ENCODE measurements at regions not wholly inside any gene's neighbourhood (a gene's known extent, or its start where the extent isn't known, plus 50 kb on each side); places are given as distances from the start of the nearest gene placed in this dataset.

DNA sequence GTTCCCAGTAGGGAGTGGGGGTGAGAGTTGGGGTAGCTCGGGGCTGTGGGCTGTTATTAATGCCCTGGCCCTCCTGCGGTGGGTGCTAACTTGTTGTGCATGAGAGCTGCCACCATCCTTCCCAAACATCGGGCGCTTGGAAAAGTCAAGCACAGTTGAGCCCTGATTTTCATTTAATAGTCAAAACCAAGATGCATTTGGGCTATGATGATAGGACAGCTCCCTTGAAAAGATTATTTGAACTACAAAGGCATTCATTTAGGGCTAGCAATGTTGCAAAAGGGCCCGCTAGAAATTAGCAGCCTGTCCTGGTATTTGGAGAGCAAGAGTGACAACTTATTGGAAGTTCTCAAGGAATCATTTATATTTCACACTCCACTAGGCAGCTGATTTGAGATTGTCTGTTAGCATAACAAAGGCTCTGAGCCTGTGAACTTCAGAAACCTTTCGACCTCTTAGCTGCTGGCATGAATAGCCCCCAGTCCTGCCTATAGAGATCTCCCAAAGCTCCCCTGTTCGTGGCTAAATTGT, 128.2 kb upstream of the TMEM161B start:
- DNase-seq (ENCODE audit: low read depth in 2 of 2) = no peak

DNA sequence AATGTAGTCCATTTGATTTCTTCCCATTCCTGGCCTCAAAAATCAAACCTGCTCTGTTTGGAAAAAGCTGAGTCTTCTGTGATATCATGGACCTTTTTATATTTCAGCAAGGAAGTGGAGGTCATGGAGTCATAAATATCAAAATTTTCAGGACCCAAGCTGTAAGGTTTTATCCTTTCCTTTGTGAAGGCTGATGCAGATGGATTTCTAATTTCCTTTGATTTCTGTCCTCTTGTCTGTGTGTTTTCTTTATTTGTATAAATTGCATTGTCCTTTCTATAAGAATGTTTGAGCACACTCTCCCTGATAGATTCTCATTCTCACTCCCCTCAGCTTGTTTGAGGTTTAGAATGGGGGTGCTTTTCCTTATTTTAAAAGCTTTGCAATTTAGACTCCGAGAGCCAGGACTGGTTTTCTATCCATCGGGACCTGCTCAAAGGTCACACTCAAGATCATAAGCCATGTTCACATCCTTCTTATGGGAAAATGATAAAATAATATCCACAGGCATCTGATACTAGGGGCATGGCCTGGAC, 127.4 kb upstream of the TMEM161B start:
- DNase-seq (ENCODE audit: low read depth in 2 of 2) = no peak

DNA sequence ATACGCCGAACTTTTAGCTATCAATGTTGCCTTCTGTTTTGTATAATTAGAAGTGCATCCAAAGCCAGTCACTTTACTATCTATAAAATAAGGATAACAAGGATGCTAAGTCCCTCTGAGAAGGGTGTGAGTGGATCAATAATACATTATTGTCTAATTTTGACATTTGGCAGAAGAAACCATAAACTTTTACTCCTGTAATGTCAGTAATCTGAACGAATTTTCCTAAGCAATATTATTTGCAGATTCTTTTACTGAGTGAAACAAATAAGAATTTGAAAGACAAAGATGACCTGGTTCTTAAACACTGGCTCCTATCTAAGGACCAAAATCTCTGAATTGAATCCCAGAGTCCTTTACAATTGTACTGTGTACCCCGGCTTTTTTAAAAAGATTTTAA, 126.6 kb upstream of the TMEM161B start:
- DNase-seq (ENCODE audit: low read depth in 2 of 2) = no peak

DNA sequence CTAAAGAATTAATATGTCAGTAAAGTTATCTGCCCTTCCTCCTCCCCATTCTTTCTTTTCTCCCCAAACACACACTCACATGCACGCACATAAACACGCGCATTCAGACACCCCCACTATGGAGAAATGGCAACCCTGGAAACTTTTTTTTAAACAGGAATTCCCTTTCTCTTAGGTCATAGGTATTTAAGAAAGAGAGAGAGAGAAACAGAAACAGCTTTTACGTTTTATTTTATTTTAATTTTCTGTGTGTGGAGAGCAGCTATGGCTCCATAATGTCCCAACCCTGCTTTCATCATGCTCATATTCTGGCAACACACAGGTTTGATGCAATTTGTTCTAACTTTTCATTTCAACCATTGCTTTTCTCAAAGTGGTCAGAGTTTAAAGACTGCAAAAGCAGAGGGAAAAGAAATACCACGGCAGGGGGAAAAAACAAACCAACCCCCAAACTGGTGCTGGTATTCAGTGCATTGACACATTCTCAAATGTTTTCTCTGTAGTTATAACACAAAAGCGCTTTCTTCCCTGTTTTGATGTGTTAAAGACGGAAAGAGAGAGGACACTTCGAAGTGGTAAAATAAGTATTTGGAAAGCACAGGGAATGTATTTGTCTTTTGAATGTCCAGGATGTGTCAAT, 126.0 kb upstream of the TMEM161B start:
- no peak for DNase-seq (ENCODE audit: low read depth in 2 of 2)

DNA sequence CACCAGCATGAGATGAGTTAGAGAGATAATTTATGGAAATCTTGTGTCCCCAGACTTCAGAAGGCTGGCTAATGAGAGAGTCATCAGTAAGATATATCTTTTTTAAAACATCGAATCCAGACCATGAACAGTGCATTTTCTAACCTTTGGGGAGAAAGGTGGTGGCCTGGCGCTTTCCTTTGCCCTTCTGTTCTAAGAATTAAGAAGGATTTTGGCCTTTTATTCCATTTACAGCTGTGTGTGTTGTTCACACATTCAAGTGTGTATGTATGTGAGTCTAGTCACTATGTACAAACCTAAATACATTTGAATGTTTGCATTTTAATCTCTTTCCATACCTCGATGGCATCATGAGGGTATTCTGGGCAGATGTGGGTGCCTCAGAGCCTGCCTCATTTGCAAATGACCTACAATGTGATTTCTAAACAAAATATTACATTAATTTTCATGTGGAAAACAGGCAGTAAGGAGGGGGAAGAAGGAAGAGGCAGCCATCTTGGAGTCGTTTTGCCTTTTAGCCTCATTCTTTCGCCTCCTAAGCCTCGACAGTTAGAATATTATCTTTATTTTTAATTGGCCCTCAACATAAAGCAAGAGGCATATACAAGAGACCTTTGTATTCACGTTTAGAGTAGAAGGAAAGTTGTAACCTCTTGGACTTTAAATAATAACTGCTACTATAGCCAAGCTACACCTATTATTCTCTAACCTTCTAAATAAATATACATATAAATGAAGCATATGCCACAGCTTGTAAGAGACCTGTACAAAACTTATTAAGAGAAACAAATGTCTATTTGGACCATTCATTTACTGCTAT, 125.3 kb upstream of the TMEM161B start:
- DNase-seq (ENCODE audit: low read depth in 2 of 2) = no peak

DNA sequence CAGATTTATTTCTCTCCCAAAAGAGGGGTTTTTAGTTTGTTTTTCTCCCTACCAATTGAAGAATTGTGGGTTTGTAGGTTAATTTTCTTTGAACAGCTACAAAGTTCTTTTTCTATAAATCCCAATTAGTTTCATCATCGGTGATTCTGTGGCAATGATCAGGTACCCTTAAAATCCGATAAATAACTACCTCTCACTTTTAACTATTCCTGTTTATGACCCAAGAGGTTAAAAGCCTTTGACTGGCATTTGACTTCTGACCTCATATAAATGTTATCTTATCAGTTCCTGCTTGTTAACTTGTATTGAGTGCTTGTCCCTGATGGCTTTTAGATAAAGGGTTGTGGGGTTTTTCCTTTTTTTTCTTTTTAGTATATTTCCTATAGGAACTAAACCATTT, 124.4 kb upstream of the TMEM161B start:
- no peak for DNase-seq (ENCODE audit: low read depth in 2 of 2)

DNA sequence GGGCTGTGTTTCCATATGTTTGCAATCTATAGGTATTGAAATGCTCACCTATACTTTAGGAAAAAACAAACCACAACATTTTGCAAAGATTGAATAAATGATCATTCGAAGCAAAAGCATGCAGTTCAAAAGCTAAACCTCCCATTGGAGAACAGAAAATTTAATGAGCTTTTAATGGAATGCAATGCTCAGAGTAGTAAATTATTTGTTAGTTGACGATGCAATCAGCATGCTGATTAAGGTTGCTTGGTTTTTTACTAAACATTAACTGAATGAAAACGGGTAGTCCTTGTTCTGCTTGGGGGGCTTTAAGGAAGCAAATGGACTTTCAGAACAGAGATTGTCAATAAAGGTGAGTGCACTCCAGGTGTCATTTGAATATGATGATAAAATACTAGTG, 123.3 kb upstream of the TMEM161B start:
- DNase-seq (ENCODE audit: low read depth in 2 of 2) = no peak

DNA sequence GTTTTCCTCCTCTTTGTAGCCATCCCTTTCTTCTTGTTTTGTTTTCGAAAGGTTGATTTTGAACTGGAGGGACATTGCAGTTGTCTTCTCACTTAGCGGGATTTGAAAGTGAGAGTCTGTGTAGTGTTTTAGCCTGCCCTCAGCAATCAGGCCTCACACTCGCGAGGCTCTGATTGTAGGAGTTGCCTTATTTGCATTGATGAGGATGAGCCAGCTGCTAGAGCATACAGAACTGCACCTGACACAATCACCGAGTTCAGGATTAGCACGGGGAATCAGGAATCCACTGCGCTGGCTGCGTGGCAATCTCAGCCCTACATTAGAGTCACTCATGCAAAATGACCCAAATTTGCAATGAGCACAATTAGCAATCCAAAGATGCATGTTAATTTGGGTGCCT, 122.5 kb upstream of the TMEM161B start:
- DNase-seq (ENCODE audit: low read depth in 2 of 2) = no peak

DNA sequence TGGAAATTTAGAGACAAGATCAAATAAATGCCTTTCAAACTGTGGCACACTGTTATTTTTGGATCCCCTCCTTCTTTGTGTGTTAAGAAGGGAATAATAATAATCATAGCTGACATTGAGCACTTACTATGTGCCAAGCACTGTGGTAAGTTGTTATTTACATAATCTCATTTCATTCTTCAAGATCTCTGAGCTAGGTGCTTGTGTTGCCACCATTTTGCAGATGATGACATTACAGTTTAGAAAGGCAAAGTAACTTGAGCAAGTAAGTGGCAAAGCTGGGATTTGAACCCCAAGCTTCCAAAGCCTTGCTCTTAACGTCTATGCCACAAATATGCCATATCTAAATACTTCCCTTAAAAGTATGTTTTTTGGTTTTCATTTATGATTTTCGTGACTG, 121.8 kb upstream of the TMEM161B start:
- no peak for DNase-seq (ENCODE audit: low read depth in 2 of 2)

DNA sequence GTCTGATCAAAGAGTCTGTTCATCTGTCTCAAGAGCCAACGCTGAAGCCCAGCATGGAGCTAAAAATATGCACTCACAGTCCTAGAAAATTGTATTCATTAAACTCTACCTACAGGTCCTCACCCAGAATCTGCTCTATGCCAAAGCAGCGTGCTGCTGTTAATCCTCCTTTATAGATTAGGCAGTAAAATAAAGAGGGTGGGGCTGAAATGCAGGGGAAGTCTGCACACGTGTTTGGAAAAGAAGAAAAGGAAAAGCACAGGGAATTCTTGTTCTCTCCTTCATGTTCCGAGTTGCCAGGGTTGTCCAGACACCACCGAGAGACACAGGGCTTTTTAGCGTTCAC, 121.4 kb upstream of the TMEM161B start:
- no peak for DNase-seq (ENCODE audit: low read depth in 2 of 2)

DNA sequence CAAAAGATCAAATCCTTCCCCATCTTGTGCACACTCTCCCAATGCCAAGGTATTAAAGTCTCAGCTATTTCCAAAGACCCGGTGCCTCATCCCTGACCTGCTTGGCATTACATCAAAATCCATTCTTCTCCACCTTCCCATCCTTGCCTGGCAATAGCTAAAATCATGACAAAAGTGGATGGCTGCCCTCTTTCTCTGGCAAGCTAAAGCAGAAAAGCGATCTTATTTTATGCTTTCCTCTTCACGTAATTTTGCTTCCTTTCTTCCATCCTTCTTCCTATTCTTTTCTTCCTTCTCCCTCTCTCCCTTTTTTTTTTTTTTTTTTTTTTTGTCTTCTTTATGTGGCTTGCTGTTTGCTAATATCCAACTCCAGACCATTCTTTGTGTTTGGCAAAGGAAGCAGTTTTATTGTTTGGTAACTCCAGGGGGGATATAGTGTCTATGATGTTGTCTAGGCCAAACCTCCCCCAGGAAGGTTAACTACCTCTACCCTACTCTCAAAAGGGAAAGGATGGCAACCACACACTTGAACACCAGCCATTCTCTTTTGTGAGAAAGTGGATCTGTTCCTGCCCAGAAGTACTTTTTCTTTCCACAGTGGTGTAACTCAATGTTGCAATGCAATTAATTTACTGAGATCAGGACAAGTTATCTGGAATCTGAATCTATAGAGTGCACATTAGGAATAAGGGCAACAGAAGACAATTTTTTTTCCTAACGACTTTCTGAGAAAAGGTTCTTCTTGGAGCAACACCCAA, 120.9 kb upstream of the TMEM161B start:
- no peak for DNase-seq (ENCODE audit: low read depth in 2 of 2)

DNA sequence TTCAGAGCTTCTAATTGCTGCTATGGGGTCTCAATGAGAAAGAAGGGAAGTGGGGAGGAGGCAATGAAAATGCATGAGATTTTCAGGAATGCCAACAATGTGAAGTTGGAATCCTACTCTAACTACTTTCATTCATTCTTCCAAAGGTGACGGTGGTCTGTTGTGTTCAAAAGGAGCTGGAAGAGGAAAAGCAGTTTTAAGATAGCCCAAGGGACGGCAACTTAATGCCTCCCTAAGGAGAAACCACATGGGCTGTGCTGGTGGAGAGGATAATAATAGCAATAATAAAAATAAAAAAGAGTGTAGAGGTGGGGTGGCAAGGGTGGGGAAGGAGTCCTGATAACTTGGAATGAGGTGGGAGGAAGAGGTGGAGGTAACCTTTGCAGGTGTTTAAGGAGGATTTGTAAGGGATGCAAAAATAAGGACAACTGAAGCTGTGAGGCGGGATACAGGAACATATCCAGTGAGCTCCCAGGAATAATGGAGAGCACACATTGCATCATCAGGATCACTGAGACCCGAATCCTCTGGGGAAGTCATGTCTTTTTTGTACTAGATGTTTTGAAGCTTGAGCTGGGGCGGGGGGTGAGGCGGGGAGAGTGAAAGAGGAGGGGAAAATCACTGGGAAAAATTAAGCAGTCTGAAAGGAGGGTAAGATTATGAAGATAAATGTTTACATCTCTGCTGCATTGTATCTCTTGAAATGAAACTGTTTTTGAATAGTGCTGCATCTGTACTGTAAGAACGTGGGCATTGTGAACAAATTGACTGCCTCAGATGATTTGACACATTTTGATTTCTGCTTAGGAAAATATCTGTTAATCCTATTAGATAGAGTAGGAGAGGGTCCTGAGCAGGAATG, 120.1 kb upstream of the TMEM161B start:
- DNase-seq (ENCODE audit: low read depth in 2 of 2) = no peak

DNA sequence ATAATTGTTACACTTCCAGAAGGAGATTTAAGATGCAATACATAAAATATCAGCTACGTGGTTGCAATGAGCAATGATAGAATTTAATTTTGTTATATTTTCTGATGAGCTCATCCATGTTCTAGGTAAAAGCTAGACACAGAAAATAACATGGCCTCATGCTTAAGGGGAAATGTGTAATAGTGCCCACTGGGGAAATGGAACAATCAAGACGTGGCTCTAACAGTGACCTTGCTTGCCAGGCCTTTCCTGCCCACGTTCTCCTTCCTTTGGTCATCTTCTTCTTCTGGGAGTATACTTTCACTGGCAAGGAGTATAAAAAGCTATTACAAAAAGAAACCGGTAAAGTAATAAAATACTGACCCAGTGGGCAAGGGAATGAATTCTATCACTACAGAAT, 116.2 kb upstream of the TMEM161B start:
- DNase-seq (ENCODE audit: low read depth in 2 of 2) = no peak

DNA sequence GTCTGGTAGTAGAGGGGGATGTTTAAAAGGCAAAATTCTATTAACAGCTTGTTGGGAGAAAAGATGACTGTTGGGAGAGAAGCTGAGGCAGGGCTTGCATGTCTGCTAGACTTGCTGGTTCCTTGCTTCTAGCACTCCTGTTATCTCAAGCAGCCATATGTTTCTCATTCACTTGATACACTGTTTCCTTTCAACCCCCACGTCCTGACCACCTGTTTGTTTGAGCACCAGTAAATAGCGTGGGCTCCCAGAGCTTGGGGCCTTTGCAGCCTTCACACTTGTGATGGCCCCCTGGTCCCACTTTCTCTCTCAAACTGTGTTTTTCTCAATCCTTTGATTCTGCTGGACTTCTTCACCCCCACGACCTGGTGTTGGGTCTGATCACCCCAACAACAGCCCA, 111.7 kb upstream of the TMEM161B start:
- DNase-seq (ENCODE audit: low read depth in 2 of 2) = no peak

DNA sequence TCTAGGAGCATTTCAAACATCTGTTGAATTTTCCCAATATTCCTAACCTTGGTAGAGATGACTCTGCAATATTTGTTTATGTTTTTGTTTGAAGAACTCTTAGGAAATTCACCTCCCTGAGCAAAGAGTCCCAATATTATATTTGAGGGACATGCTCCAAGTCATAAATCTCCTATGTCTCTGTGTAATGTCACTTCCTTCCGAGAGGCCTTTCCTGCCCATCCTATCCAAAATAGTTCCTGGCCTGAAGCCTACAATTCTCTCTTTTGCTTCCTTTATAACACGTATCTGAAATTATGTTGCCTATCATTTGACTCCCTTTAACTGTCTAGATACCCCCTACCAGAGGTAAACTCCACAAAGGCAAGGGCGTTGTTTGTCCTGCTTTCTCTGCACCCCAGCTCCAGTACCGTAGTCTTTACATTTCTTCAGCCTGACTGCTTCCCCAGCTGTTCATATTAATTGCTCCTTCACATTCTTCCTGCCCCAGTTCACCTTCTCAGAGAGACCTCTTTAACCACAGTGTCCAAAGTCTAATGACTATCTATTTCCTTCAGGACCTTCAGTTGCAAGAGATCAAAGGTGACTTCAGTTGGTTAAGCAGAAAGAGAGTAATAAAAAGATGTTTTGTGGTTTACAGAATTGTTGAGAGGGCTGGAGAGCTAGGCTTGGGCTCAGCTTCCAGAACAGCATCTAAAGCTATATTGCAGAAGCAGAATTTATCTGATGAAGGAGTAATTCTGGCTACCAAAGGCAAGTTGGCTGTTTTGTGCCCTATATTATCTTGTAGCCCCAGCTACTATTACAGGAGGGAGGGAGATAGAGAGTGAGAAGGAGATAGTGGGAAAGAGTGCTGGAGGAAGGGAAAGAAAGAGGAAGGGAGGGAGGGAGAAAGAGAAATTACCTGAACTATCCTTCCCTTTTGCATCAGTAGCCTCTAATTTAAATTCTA, 109.3 kb upstream of the TMEM161B start:
- no peak for DNase-seq (ENCODE audit: low read depth in 2 of 2)

DNA sequence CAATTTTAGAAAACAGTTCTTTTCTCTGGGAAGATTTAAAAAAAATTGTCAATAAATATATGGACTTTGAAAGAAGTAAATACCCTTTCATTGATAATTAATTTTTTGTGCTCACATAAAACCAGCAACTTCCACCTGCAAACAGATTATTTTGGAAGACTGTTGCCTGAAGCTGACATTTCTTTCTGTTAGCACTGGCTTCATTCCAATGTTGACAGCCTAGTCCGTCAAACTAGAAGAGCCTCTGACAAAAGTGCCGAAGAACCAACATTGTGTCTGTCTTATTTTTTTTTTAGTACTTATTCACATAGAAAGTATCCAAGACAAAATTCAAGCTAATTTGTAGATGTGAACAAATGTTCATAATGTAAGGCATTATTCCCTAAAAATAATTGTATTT, 108.6 kb upstream of the TMEM161B start:
- no peak for DNase-seq (ENCODE audit: low read depth in 2 of 2)

DNA sequence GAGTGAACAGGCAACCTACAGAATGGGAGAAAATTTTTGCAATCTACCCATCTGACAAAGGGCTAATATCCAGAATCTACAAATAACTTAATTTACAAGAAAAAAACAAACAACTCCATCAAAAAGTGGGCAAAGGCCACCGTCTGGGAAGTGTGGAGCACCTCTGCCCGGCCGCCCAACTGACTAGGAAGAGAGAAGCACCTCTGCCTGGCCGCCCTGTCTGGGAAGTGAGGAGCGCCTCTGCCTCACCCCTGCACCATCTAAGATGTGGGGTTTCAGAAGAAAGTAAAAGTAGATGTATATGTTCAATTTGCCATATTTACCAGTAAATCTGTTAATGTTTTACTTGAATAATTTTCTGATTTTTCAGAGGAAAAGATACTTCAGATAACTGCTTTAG, 108.1 kb upstream of the TMEM161B start:
- no peak for DNase-seq (ENCODE audit: low read depth in 2 of 2)

DNA sequence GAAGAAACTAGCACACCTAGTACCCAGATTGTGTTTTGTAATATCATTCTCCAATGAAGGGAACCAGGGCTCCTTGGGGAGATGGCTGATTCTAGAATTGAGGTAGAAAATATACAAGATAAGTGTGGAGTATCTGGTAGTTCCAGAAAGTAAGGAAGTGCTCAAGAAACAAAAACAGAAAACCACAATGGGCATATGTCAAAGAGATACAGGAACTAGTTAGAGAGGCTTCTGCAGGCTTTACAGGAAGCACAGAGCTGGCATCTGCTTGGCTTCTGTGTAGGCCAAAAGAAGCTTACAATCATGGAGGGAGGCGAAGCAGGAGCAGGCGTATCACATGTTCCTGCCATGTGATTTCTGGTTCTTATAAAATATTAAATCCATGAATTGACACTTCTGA, 105.7 kb upstream of the TMEM161B start:
- DNase-seq (ENCODE audit: low read depth in 2 of 2) = no peak

DNA sequence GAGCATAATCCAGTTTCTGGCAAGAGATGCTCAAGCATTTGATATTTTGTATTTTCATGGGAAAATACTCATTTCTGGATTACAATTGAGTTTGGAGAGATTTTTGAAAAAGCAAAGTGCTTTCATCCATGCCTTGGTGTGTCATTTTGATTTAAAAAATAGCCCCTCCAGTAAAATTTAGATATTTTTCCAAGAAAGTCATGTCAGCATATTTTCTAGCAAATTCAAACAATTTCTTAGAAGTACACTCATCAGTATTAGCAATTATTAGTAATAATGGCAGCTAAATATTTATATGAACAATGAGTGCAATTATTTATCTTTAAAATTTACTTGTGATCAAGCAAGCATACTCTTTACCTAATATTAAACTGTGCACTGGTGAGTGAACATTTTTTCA, 102.2 kb upstream of the TMEM161B start:
- no peak for DNase-seq (ENCODE audit: low read depth in 2 of 2)

DNA sequence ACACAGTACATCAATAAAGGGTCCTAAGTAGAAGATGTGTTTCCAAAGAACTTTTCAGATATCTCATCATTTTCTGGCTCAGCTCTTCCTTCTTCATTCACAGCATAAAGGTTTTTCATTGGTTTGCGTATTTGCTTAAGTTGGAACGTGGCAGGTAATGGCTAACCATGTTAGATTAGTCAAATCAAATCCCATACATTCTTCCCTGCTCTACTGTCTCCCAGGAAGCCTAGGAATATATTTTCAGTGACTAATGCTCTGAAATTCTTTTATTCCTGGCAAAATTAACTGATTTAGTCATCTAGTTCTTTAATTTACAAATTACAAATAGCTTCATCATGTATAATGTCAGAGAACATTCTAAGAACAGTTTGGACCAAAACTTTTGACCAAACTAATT, 99.6 kb upstream of the TMEM161B start:
- DNase-seq (ENCODE audit: low read depth in 2 of 2) = no peak
